ENCODE measurements at regions not wholly inside any gene's neighbourhood (a gene's known extent, or its start where the extent isn't known, plus 50 kb on each side); places are given as distances from the start of the nearest gene placed in this dataset.
A peak's percentile ranks its signal among the peaks of the same experiment; 100 is the strongest.
"Not testable (repeated sequence)": the region's sequence is repeated elsewhere in the genome, so short reads cannot be mapped to it uniquely, and the experiment has no call there.

DNA sequence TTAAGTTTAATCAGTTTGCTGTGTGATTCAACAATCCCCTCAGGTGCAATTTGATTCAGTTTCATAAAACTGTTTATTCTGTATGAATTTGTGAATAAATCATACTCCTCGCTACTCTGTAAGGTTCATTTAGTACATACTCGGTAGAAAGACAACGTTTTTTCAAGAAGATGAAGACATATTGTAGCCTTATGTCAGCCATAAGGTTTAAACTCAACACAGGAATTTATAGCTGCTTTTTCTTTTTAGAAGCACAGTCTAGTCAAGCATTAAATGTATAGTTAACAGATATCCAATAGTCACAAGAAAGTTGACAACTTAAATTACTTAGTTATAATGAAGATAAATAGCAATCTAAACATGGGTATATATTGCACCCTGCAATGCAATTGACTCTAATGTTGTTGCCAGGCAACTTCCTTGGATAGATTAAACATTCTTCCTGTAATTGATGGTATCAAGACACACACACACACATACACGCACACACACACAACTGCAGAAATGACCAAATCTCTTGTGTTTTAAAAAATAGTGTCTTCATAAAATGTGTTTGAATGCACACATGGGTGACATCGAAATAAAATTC, 151.5 kb upstream of the MGAT4C start:
- no peak for DNase-seq (ENCODE audit: low spot score)

DNA sequence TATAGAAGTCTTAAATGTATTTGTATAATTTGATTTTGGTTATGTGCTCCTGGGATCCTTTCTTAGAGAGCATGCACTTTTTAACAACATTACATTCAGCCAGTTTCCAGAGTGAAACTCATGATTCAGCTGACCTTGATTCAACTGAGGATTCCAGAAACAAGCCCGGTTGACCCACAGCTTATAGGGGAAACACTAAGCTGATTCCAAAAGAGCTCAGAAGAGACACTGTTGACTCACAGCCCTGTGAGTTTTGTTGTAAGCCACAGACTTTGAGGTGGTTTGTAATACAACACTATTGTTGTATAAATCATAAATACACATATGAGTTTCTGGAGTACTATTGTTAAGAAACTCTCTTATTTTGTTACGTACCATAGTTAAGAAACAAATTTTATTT, 133.8 kb upstream of the MGAT4C start:
- DNase-seq (ENCODE audit: low spot score), result no peak

DNA sequence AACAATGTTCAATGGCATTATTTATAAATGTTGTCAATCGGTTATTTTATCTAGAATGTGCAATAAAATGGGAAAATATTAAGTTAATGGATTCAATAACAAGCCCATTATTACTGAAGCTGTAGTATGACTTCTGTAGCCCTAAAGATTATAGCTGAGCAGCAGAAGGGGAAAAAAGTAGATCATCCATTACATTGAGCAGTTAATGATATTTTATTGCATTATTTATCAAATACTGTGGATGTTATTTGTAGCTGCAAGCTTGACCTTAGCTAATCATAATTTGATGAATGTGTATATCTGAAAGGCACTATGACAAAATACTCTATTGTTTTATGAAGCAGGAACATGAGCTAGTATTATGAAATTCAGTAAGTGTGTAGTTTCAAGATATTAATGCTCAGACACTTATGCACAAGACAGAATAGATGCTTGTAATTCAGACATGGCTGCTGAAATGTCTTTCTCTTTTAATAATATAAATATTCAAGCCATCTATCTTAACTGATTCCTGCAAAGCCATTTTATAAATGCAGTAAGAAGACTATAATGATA, 131.5 kb upstream of the MGAT4C start:
- no peak for DNase-seq (ENCODE audit: low spot score)

DNA sequence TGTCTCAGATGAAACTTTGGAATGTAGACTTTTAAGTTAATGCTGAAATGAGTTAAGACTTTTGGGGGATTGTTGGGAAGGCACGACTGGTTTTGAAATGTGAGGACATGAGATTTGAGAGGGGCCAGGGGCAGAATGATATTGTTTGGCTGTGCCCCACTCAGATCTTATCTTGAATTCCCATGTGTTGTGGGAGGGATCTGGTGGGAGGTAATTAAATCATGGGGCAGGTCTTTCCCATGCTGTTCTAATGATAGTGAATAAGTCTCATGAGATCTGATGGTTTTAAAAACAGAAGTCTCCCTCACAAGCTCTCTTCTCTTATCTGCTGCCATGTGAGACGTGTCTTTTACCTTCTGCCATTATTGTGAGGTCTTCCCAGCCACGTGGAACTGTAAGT, 127.6 kb upstream of the MGAT4C start:
- DNase-seq (ENCODE audit: low spot score), result not testable (repeated sequence)

DNA sequence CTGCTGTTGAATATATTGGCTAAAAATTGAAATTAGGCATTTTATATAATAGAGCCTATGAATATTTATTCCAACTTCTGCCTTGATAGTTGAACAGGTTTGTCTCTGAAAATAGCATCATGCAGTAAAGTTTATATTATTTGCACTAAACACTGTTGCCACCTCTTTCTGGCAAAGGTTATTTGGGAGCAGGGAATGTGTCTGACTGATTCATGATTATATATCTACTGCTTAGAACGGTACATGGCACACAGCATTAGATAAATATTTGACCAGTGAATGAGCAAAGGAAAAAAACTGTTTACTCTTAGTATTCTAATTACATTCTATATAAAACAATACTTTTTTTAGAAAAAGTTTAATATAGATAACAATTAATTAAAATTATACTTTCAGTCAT, 123.1 kb upstream of the MGAT4C start:
- no peak for DNase-seq (ENCODE audit: low spot score)

DNA sequence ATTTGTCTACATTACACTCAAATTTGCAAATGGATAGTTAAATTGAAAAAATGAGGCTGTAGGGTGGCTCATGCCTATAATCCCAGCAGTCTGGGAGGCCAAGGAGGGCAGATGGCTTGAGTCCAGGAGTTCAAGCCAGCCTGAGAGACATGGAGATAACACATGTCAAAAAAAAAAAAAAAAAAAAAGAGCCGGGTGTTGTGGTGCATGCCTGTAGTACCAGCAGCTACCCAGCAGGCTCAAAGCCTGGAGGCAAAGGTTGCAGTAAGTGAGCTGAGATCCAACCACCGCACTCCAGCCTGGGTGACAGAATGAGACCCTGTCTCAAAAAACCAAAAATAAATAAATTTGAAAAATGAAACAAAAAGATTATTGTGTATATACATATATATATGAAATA, 119.9 kb upstream of the MGAT4C start:
- DNase-seq (ENCODE audit: low spot score), result peak; percentile 11

DNA sequence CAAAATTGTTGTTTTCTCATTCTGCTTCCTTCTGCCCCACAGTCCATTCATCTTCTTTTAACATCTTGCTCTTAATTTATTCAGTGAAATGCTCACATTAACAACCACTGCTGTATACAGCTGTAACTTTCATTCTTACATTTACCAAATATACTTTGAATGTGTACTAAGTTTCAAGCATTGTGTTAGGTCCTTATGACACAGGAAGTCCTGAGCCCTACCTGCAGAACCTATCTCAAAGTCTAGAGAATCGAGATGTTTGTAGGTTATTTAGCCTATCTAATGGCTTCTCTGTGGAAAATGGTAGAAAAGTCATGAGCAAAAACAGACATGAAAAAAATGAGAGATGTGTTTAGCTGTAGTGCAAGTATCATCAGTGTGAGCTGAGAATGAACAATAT, 117.6 kb upstream of the MGAT4C start:
- no peak for DNase-seq (ENCODE audit: low spot score)

DNA sequence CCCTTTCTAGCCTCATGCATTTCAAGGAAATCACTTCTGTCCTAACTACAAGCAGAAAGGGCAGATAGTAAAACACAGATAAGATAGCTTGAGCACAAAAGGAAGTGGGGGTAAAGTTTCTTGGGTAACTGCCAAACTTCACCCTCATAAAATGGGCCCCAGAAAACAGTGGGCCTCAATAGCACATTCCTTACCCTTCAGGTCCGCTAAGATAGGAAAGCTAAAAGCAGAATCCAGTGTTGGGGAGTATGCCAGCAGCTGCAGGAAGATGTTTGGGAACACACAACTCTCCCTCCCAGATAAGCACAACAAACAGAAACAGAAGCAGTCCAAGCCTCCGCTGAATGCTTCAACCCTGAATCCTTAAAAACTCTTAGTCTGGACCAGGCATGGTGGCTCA, 110.9 kb upstream of the MGAT4C start:
- DNase-seq (ENCODE audit: low spot score), result no peak

DNA sequence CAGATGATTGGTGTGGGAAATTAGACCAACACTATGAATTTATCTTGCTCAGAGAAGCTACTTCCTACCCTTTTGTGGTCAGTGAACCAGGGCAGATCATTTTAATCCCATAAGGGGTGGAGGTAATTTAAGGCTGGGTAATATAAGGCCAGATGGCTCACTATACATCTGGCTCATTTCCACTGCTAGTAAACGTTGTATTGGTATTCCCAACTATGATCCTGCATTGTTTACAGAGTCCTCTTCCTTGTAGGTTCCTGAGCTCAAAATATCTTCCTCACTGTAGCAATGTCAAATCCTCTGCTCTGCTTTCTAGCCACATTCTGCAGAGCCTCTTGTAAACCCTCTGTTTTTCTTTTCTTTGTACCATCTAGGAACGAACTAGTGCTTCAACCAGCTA, 93.0 kb upstream of the MGAT4C start:
- DNase-seq (ENCODE audit: low spot score), result no peak

DNA sequence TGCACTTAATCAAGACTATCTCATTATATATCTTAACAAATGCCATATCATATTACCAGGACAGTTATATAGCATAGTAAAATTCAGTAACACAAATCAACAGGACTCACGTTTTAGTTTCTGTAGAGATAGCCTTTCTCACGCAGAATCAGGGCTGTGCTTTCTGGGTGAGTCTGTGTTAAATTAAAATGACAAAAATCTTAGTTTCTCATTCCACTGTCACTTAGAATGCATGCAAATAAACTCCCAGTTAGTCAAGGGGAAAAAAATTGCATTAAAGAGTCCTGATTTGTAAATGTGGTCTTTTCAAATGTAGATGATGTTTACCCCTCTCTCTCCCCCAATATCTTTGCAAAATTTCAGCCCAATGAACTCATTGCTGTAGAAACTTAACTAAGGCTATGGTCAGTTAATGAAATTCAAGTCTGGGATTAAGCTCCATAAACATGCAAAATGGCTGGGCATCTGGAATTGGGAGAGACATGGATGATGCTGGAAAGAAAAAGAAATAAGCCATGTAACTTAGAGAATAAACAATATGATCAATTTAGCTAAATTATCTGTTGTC, 77.8 kb upstream of the MGAT4C start:
- DNase-seq (ENCODE audit: low spot score), result no peak

DNA sequence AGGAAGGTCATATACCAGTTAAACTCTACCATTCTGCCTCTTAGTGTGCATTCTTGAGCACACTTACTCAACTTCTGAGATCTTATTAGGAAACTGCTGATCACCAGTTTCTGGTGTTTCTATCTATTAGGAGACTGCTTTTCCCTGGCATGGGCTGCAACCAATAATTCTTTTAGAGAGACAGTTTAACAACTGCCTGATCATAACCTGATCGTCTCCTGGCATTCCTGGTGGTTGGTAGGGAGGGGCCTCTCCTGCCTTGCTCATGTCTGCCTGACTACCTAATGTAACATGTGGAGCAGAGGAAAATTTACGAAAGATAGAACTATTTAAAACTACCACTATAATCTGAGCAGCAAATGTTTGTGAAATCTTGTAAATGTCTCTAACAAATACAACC, 75.3 kb upstream of the MGAT4C start:
- no peak for DNase-seq (ENCODE audit: low spot score)

DNA sequence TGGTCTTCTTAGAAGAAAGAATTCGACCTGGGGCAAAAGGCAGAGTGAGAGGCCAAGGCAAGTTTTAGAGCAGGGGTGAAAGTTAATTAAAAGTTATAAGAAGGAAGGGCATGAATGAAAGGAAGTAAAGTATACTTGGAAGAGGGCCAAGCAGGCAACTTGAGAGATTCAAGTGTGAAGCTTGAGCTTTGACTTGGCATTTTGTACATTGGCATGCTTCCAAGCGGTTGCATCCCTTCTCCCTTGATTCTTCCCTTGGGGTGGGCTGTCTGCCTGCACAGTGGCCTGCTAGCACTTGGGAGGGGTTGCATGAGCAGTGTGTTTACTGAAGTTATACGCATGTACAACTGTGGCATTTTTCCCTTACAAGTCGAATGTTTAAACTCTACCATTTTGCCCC, 74.8 kb upstream of the MGAT4C start:
- no peak for DNase-seq (ENCODE audit: low spot score)

DNA sequence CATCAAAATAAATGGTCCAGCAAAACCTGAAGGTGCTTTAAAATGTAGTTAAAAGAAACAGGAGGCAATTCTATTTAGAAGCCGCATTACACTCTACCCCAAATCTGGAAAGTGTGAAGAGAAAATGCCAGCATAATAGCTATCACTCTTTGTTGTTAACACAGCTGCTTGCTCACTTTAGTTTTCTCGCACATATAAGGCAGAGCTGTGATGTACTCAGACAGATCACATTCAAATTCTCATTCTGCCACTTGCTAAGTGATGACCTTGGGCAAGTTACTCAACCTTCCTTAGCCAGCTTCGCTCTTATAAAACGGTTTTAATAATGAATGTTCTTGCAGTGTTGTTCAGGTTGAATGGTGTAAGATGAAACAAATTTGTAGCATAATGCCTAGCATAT, 56.0 kb upstream of the MGAT4C start:
- no peak for DNase-seq (ENCODE audit: low spot score)

Data from RKO (cell line).